Hepatocyte (in vitro differentiated cells): ENCODE measurements at regions not wholly inside any gene's neighbourhood (a gene's known extent, or its start where the extent isn't known, plus 50 kb on each side); places are given as distances from the start of the nearest gene placed in this dataset.
"Not testable (repeated sequence)": the region's sequence is repeated elsewhere in the genome, so short reads cannot be mapped to it uniquely, and the experiment has no call there.

ENCODE experiments used
- DNase-seq: peaks from one replicate; pipeline ENCODE4 v3.0.0-alpha.2; 2016; ENCODE audit warnings: low spot score
- H2AFZ ChIP-seq: fragments of 200-600 bp; sonication (generic); 2 replicates; pipeline ENCODE4 v1.6.0; 2016; ENCODE audit warnings: antibody characterized with exemption, mild to moderate bottlenecking
- H3K27ac ChIP-seq: fragments of 200-600 bp; sonication (generic); 2 replicates; pipeline ENCODE4 v1.5.1; 2016; ENCODE audit warnings: mild to moderate bottlenecking
- H3K27me3 ChIP-seq: fragments of 200-600 bp; sonication (generic); 2 replicates; pipeline ENCODE4 v1.6.1; 2016
- H3K36me3 ChIP-seq: fragments of 200-600 bp; sonication (generic); replicated peaks from 2 replicates; pipeline ENCODE4 v1.5.1; 2016; ENCODE audit warnings: low read depth; ENCODE audit not compliant: insufficient read depth
- H3K4me1 ChIP-seq: fragments of 200-600 bp; sonication (generic); 2 replicates; pipeline ENCODE4 v1.5.1; 2016; ENCODE audit warnings: mild to moderate bottlenecking, moderate library complexity; ENCODE audit not compliant: insufficient read depth
- H3K4me2 ChIP-seq: fragments of 200-600 bp; sonication (generic); 2 replicates; pipeline ENCODE4 v1.6.0; 2016
- H3K4me3 ChIP-seq: fragments of 200-600 bp; sonication (generic); 2 replicates; pipeline ENCODE4 v1.5.1; 2016; ENCODE audit warnings: mild to moderate bottlenecking
- H3K79me2 ChIP-seq: fragments of 200-600 bp; sonication (generic); 2 replicates; pipeline ENCODE4 v1.6.0; 2017; ENCODE audit warnings: mild to moderate bottlenecking
- H3K9me2 ChIP-seq: fragments of 200-600 bp; sonication (generic); replicated peaks from 2 replicates; pipeline ENCODE4 v1.6.0; 2017; ENCODE audit warnings: mild to moderate bottlenecking; ENCODE audit not compliant: insufficient read depth
- H3K9me3 ChIP-seq: fragments of 200-600 bp; sonication (generic); 2 replicates; pipeline ENCODE4 v1.5.1; 2016; ENCODE audit warnings: low read depth, mild to moderate bottlenecking
- H4K20me1 ChIP-seq: fragments of 200-600 bp; sonication (generic); 2 replicates; pipeline ENCODE4 v1.6.0; 2016; ENCODE audit warnings: mild to moderate bottlenecking; ENCODE audit not compliant: insufficient read depth, poor library complexity, severe bottlenecking
- EZH2 ChIP-seq: fragments of 200-600 bp; sonication (generic); IDR thresholded peaks from 2 replicates; pipeline ENCODE4 v1.6.1; 2016; ENCODE audit warnings: antibody characterized with exemption, mild to moderate bottlenecking, borderline replicate concordance
- EZH2phosphoT487 ChIP-seq: fragments of 200-600 bp; sonication (generic); IDR thresholded peaks from one replicate; pipeline ENCODE4 v1.6.1; 2018; ENCODE audit warnings: antibody characterized with exemption, mild to moderate bottlenecking, low read depth, moderate library complexity; ENCODE audit not compliant: unreplicated experiment, severe bottlenecking
- WGBS: methylation state at CpG from one replicate; pipeline ENCODE4 v1.1.6; 2016; ENCODE audit warnings: low lambda C conversion rate; ENCODE audit errors: missing lambda C conversion rate; 5-methylcytosine and 5-hydroxymethylcytosine counted together

- not testable (repeated sequence) for H3K4me1 ChIP-seq, H3K9me2 ChIP-seq, DNase-seq, H3K36me3 ChIP-seq, H3K27ac ChIP-seq, H4K20me1 ChIP-seq, H3K79me2 ChIP-seq, H3K9me3 ChIP-seq, H3K27me3 ChIP-seq
- Histone ChIP-seq H3K4me3 (peak overlapping the region; percentile 55), H3K4me2 (peak overlapping the region; percentile 97), H2AFZ (peak overlapping the region; percentile 96)
- WGBS: 12% methylated on average over 51 of the region's 93 CpGs
- peak; percentile 100 for TF ChIP-seq EZH2
- TF ChIP-seq EZH2phosphoT487: peak; percentile 98
Observed at GRCh38 chr1:144077167-144077841, 105.5 kb upstream of the FAM72C start.

DNA sequence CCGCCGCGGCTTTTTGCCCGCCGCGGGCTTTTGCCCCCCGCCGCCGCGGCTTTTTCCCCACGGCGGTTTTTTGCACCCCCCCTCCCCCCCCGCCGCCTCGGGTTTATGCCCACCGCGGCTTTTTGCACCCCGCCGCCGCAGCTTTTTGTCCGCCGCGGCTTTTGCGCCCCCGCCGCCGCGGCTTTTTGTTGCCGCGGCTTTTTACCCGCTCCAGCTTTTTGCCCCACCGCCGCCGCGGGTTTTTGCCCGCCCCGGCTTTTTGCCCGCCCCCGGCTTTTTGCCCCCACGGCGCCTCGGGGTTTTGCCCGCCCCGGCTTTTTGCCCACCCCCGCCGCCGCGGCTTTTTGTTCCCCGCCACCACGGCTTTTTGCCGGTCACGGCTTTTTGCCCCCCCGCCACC is 104.9 kb upstream of the FAM72C start:
- H3K9me3 ChIP-seq, H3K27me3 ChIP-seq, H2AFZ ChIP-seq, H4K20me1 ChIP-seq, H3K36me3 ChIP-seq, H3K4me3 ChIP-seq, H3K27ac ChIP-seq, H3K9me2 ChIP-seq, DNase-seq, H3K4me1 ChIP-seq, H3K79me2 ChIP-seq: not testable (repeated sequence)
- H3K4me2 ChIP-seq: peak overlapping the region; percentile 97
- 13% methylated on average over 9 of the region's 53 CpGs for WGBS

GRCh38 chr1:144070394-144071053 is 98.7 kb upstream of the FAM72C start:
- no CpG with 5 or more reads among the region's 3 CpGs for WGBS
- H3K4me1 ChIP-seq, H3K4me3 ChIP-seq, H3K9me3 ChIP-seq, H3K79me2 ChIP-seq, H3K9me2 ChIP-seq, H3K4me2 ChIP-seq, H2AFZ ChIP-seq, H3K27me3 ChIP-seq, DNase-seq, H3K27ac ChIP-seq, H4K20me1 ChIP-seq, H3K36me3 ChIP-seq: not testable (repeated sequence)

DNA sequence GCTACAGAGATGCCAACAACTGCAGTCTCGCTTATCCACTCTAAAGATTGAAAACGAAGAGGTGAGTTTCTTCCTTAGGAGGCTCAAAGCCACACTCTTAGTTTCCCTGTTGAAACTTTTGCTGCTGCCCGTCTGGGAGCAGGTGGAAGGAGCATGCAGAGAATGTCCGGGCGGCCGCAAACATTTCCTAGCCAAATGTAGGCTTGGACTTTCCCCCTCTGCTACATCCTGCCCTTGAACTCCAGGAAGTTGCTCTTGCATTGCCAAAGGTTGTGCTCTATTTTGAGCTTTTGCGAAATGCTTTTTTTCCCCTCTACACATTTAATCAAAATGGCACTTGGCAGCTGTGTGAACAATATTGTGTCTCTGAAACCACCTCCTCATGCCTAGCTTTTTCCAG is 95.3 kb upstream of the FAM72C start:
- H3K36me3 ChIP-seq, H3K4me1 ChIP-seq, H4K20me1 ChIP-seq, H3K4me3 ChIP-seq, H3K4me2 ChIP-seq, H3K9me3 ChIP-seq, H2AFZ ChIP-seq, DNase-seq, H3K27ac ChIP-seq, H3K27me3 ChIP-seq, H3K9me2 ChIP-seq, H3K79me2 ChIP-seq: not testable (repeated sequence)
- whole genome bisulfite sequencing: no CpG with 5 or more reads among the region's 7 CpGs

DNA sequence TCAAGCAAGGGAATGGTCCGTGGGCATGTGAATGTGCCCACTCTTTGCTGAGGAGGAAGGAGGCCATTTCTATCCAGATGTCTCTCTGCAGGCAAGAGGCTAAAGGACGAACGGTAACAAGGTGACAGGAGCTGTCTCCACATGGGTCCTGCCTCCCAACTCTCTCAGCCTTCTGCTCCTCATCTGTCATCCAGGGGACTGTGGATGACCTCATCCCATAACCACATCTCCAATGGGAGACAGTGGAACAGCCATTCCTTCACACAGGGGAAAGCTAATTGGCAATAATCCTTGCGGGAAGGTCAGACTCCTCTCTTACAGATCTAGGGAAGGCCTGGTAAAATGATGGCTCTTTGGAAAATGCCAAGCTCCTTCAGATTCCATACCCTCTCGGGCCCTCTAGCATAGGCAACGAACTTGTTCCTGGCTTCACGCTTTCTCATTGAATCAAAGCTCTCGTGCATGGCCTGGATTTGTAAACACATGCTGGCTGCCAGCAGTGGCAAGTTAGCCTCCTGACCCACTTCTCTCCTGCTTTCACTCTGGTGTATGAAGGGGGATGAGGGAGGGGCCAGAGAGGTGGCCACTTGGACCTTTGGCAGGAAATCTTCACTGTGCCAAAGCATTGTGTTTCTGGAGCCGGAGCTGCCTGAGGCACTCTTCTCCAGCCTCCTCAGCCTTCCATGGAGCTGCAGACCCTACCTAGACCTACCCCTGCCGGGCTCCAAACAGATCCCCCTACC is 94.5 kb upstream of the FAM72C start:
- not testable (repeated sequence) for H3K4me2 ChIP-seq, H3K79me2 ChIP-seq, H3K36me3 ChIP-seq, H3K9me2 ChIP-seq, H2AFZ ChIP-seq, H3K27ac ChIP-seq, H3K9me3 ChIP-seq, H3K4me3 ChIP-seq, H3K27me3 ChIP-seq, H3K4me1 ChIP-seq, DNase-seq, H4K20me1 ChIP-seq
- WGBS: 83% methylated on average over 4 of the region's 10 CpGs

DNA sequence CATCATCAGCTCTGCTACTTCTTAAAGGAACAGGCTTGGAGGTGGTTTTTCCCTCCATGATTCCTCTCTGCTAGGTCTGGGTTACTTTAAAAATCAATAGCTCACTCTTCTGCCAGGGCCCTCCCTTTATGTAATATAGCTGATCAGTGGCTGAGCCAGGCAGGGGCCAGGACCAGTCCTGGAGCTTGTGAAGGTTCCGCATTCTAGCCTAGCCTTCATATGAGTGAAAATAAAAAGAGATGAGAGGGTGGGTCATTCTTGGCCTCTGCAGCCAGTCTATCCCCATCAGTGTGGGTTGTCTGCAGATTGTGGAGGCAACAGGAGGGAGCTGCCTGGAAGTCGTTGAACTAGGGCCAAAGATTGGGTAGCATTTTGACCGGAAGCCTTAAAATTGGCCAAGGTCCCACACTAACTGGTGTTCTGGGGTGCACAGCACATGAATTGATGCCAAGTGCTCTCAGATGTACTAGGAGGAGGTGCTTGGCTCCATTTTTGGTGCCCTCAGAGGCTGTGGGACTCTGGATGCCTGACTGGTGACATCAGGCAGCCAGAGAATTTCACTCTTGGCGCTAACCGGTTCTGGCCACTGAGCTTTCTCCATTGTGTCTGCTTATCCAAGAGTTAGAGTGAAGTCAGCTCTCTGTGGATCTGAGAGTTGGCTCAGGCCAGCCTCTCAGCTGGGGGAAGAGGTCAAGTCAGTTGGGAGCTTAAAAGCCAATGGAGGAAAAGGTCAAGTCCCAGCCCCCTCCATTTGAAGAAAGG is 93.7 kb upstream of the FAM72C start:
- not testable (repeated sequence) for H3K4me3 ChIP-seq, H3K9me2 ChIP-seq, H3K36me3 ChIP-seq, H3K27ac ChIP-seq, H2AFZ ChIP-seq, H3K27me3 ChIP-seq, H4K20me1 ChIP-seq, H3K9me3 ChIP-seq, H3K4me2 ChIP-seq, H3K4me1 ChIP-seq, H3K79me2 ChIP-seq, DNase-seq
- no CpG with 5 or more reads among the region's 5 CpGs for WGBS

- not testable (repeated sequence) for H3K4me1 ChIP-seq, H3K9me2 ChIP-seq, H4K20me1 ChIP-seq, H2AFZ ChIP-seq, H3K79me2 ChIP-seq, H3K4me3 ChIP-seq, H3K4me2 ChIP-seq, H3K27ac ChIP-seq, H3K36me3 ChIP-seq, H3K9me3 ChIP-seq, H3K27me3 ChIP-seq, DNase-seq
- no CpG with 5 or more reads among the region's 5 CpGs for whole genome bisulfite sequencing
Observed at GRCh38 chr1:144049365-144049764, 77.6 kb upstream of the FAM72C start.

DNA sequence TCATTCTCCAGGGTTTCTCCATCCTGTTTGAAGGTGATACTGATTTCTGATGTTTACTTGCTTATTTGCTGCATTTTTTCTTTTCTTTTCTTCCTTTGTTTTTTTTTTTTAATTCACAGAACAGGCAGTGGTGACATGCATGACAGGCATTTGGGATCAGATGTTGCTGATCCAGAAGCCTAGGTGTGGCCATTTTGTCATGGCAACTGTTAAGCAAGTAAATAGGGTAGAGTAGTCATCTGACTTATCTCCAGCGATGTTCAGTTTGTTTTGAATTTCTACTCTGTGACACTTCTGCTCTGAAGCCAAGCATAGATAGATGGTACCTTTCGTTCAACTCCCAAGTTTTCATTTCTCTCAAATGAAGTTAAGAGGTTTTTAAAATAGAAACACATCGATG is 74.9 kb upstream of the FAM72C start:
- not testable (repeated sequence) for H3K36me3 ChIP-seq, H3K79me2 ChIP-seq, H3K9me2 ChIP-seq, DNase-seq, H3K9me3 ChIP-seq, H3K4me2 ChIP-seq, H2AFZ ChIP-seq, H4K20me1 ChIP-seq, H3K27me3 ChIP-seq, H3K4me3 ChIP-seq, H3K4me1 ChIP-seq, H3K27ac ChIP-seq
- WGBS: no CpG with 5 or more reads among the region's 3 CpGs
